ENCODE measurements at regions not wholly inside any gene's neighbourhood (a gene's known extent, or its start where the extent isn't known, plus 50 kb on each side); places are given as distances from the start of the nearest gene placed in this dataset.
A peak's percentile ranks its signal among the peaks of the same experiment; 100 is the strongest.

GRCh38 chr3:117681619-117682018, 972.0 kb downstream of the TUSC7 start:
- no peak for DNase-seq
- Histone ChIP-seq H3K9me2 (replicated peaks; ENCODE audit: insufficient read depth, low read length) (no peaks in the 10 kb centered on the region), H3K4me1 (ENCODE audit: low read length) (no peaks in the 10 kb centered on the region), H3K4me2 (ENCODE audit: low read depth, low read length) (no peak overlapping the region), H3K27me3 (replicated peaks; ENCODE audit: insufficient read depth, low read length) (no peaks in the 10 kb centered on the region), H3K9ac (ENCODE audit: low read length) (no peak overlapping the region), H2AFZ (ENCODE audit: low read length) (no peak overlapping the region), H3F3A (ENCODE audit: insufficient read depth, low read length) (no peaks in the 10 kb centered on the region), H3K9me3 (replicated peaks; ENCODE audit: insufficient read depth, low read length) (no peaks in the 10 kb centered on the region), H3K27ac (ENCODE audit: low read length) (no peak overlapping the region), H3K79me2 (ENCODE audit: low read length) (no peaks in the 10 kb centered on the region), H3K4me3 (ENCODE audit: low read length) (no peak overlapping the region), H4K20me1 (ENCODE audit: insufficient read depth, low read length) (no peaks in the 10 kb centered on the region), H3K36me3 (replicated peaks; ENCODE audit: insufficient read depth, low read length) (no peaks in the 10 kb centered on the region)
- no peak for TF ChIP-seq EZH2 (optimal IDR thresholded peaks at IDR 0.05; ENCODE audit: low read depth, low read length)
- TF ChIP-seq EZH2phosphoT487 (IDR thresholded peaks at IDR 0.05; ENCODE audit: low read length): no peak
- no peak for TF ChIP-seq CTCF (IDR thresholded peaks at IDR 0.05; ENCODE audit: low read length)

GRCh38 chr3:117687096-117687495, 977.5 kb downstream of the TUSC7 start:
- no peak for DNase-seq
- H2AFZ ChIP-seq (ENCODE audit: low read length): no peak overlapping the region
- H3K79me2 ChIP-seq (ENCODE audit: low read length): no peaks in the 10 kb centered on the region
- no peak overlapping the region for H3K4me2 ChIP-seq (ENCODE audit: low read depth, low read length)
- no peak overlapping the region for H3K9ac ChIP-seq (ENCODE audit: low read length)
- H3F3A ChIP-seq (ENCODE audit: insufficient read depth, low read length): peaks cover 4% of the 10 kb centered on the region; the same call in 1 of the 2 replicates
- no peak overlapping the region for H3K27ac ChIP-seq (ENCODE audit: low read length)
- peaks cover 11% of the 10 kb centered on the region for H3K4me1 ChIP-seq (ENCODE audit: low read length)
- TF ChIP-seq CTCF (IDR thresholded peaks at IDR 0.05; ENCODE audit: low read length): no peak
- no peak for TF ChIP-seq EZH2phosphoT487 (IDR thresholded peaks at IDR 0.05; ENCODE audit: low read length)
- no peak for TF ChIP-seq EZH2 (optimal IDR thresholded peaks at IDR 0.05; ENCODE audit: low read depth, low read length)
- H3K36me3 ChIP-seq (replicated peaks; ENCODE audit: insufficient read depth, low read length): no peaks in the 10 kb centered on the region
- no peak overlapping the region for H3K4me3 ChIP-seq (ENCODE audit: low read length)
- no peaks in the 10 kb centered on the region for H3K9me3 ChIP-seq (replicated peaks; ENCODE audit: insufficient read depth, low read length)
- H3K27me3 ChIP-seq (replicated peaks; ENCODE audit: insufficient read depth, low read length): no peaks in the 10 kb centered on the region
- no peaks in the 10 kb centered on the region for H3K9me2 ChIP-seq (replicated peaks; ENCODE audit: insufficient read depth, low read length)
- no peaks in the 10 kb centered on the region for H4K20me1 ChIP-seq (ENCODE audit: insufficient read depth, low read length)

- H3K4me3 ChIP-seq (ENCODE audit: low read length): no peak overlapping the region
- H3K9ac ChIP-seq (ENCODE audit: low read length): no peak overlapping the region
- H2AFZ ChIP-seq (ENCODE audit: low read length): no peak overlapping the region
- TF ChIP-seq EZH2 (optimal IDR thresholded peaks at IDR 0.05; ENCODE audit: low read depth, low read length) (no peak), EZH2phosphoT487 (IDR thresholded peaks at IDR 0.05; ENCODE audit: low read length) (no peak), CTCF (IDR thresholded peaks at IDR 0.05; ENCODE audit: low read length) (no peak)
- no peaks in the 10 kb centered on the region for H3K36me3 ChIP-seq (replicated peaks; ENCODE audit: insufficient read depth, low read length)
- peaks cover 11% of the 10 kb centered on the region for H3K4me1 ChIP-seq (ENCODE audit: low read length)
- no peaks in the 10 kb centered on the region for H3K9me3 ChIP-seq (replicated peaks; ENCODE audit: insufficient read depth, low read length)
- no peak overlapping the region for H3K27ac ChIP-seq (ENCODE audit: low read length)
- peaks cover 4% of the 10 kb centered on the region; the same call in 1 of the 2 replicates for H3F3A ChIP-seq (ENCODE audit: insufficient read depth, low read length)
- no peaks in the 10 kb centered on the region for H4K20me1 ChIP-seq (ENCODE audit: insufficient read depth, low read length)
- H3K27me3 ChIP-seq (replicated peaks; ENCODE audit: insufficient read depth, low read length): no peaks in the 10 kb centered on the region
- H3K79me2 ChIP-seq (ENCODE audit: low read length): no peaks in the 10 kb centered on the region
- DNase-seq: peak; percentile 75
- H3K4me2 ChIP-seq (ENCODE audit: low read depth, low read length): no peak overlapping the region
- H3K9me2 ChIP-seq (replicated peaks; ENCODE audit: insufficient read depth, low read length): no peaks in the 10 kb centered on the region
These were observed 979.0 kb downstream of the TUSC7 start for GRCh38 chr3:117688583-117688982.

Data from MM.1S (cell line).